K562 (cell line): ENCODE measurements at regions not wholly inside any gene's neighbourhood (a gene's known extent, or its start where the extent isn't known, plus 50 kb on each side); places are given as distances from the start of the nearest gene placed in this dataset.

Source experiments
- ATAC-seq: fragments of 200-7000 bp; cut with Tn5 transposase; 3 replicates; pipeline ENCODE4 v1.9.1; 2020; ENCODE audit warnings: moderate library complexity
- BruUV-seq: library from RNA; stranded (reverse); fragments of 400-500 nt; replicated peaks from 2 replicates; lab custom pipeline; 2021; lab: Mats Ljungman, UMichigan
- CTCF ChIA-PET: fragments of 300-600 bp; formaldehyde crosslinking; extraction: SDS; loops from one replicate; lab custom pipeline; 2021; ENCODE audit warnings: low intra/inter-chr PET ratio; lab: Yijun Ruan, JAX
- POLR2A ChIA-PET: fragments of 300-600, 350-650 bp; sonication (Branson Sonifier 250); formaldehyde crosslinking; extraction: SDS; loops from one replicate; lab custom pipeline; 2021; ENCODE audit warnings: antibody characterized with exemption, inconsistent platforms; lab: Yijun Ruan, JAX
- DNase-seq, 4 experiments: peaks; one replicate each; pipeline versions ENCODE4 v3.0.0 to v3.0.0-alpha.2; 2011 to 2018; ENCODE audit warnings: low spot score in 3 of 4, mixed read lengths in 3 of 4; ENCODE audit errors: extremely low read depth in 1 of 4
- FAIRE-seq: peaks from 2 replicates; lab custom pipeline; 2011; peaks lifted over from hg19 to GRCh38; lab: Jason Lieb, UNC
- H2AFZ ChIP-seq: 2 replicates; pipeline ENCODE4 v1.6.0; 2011; ENCODE audit warnings: low read depth, low read length, control low read depth, inconsistent platforms
- H3K27ac ChIP-seq: fragments of 200-600 bp; 3 replicates; pipeline ENCODE4 v1.8.0; 2011; ENCODE audit warnings: low read depth, mild to moderate bottlenecking, control low read depth, inconsistent platforms, low read length, moderate library complexity, mixed read lengths; ENCODE audit errors: extremely low read depth
- H3K27me3 ChIP-seq, 2 experiments: fragments of 300-600 bp in 1 of 2; 2 replicates in 1 of 2; 3 replicates in 1 of 2; pipeline versions ENCODE4 v1.6.0 to v1.8.0; 2011; ENCODE audit warnings: inconsistent platforms in 2 of 2, low read length in 2 of 2, mild to moderate bottlenecking in 1 of 2, mixed read lengths in 1 of 2, moderate library complexity in 1 of 2; ENCODE audit not compliant: control insufficient read depth in 2 of 2, insufficient read depth in 2 of 2
- H3K36me3 ChIP-seq: fragments of 300-600 bp; 3 replicates; pipeline ENCODE4 v1.8.0; 2011; ENCODE audit warnings: mild to moderate bottlenecking, low read length, inconsistent platforms; ENCODE audit not compliant: control insufficient read depth, insufficient read depth
- H3K4me1 ChIP-seq, 2 experiments: fragments of 200-600 bp in 1 of 2; replicated peaks in 1 of 2; 2 replicates in 1 of 2; 3 replicates in 1 of 2; pipeline versions ENCODE4 v1.5.1 to v1.8.0; 2011; ENCODE audit warnings: inconsistent platforms in 2 of 2, low read length in 2 of 2, mild to moderate bottlenecking in 1 of 2, mixed read lengths in 1 of 2, moderate library complexity in 1 of 2; ENCODE audit not compliant: control insufficient read depth in 2 of 2, insufficient read depth in 2 of 2
- H3K4me2 ChIP-seq: 2 replicates; pipeline ENCODE4 v1.6.1; 2011; ENCODE audit warnings: low read length, control low read depth, inconsistent platforms, mixed read lengths; ENCODE audit not compliant: insufficient read depth
- H3K4me3 ChIP-seq: fragments of 200-600 bp; sonication (generic), shearing (Covaris generic); 2 replicates; pipeline ENCODE4 v1.5.1; 2016; ENCODE audit warnings: control low read depth, inconsistent platforms
- H3K79me2 ChIP-seq: fragments of 200-600 bp; 3 replicates; pipeline ENCODE4 v1.8.0; 2011; ENCODE audit warnings: low read length, inconsistent platforms; ENCODE audit not compliant: control insufficient read depth, insufficient read depth
- H3K9ac ChIP-seq, 2 experiments: 2 replicates each; pipeline versions ENCODE4 v1.6.0 to v1.6.1; 2011; ENCODE audit warnings: low read depth in 2 of 2, low read length in 2 of 2, control low read depth in 1 of 2, inconsistent platforms in 1 of 2, mild to moderate bottlenecking in 1 of 2, mixed read lengths in 1 of 2; ENCODE audit not compliant: insufficient read depth in 1 of 2
- H3K9me1 ChIP-seq: one replicate; pipeline ENCODE4 v1.6.0; 2011; ENCODE audit warnings: inconsistent platforms, mild to moderate bottlenecking, low read length, moderate library complexity; ENCODE audit not compliant: control insufficient read depth, insufficient read depth
- H3K9me3 ChIP-seq: replicated peaks from 2 replicates; pipeline ENCODE4 v1.5.1; 2011; ENCODE audit warnings: low read depth, low read length, inconsistent platforms; ENCODE audit not compliant: control insufficient read depth, insufficient read depth
- H4K20me1 ChIP-seq: replicated peaks from 2 replicates; pipeline ENCODE4 v1.6.1; 2011; ENCODE audit warnings: low read length, inconsistent platforms, mixed read lengths; ENCODE audit not compliant: control insufficient read depth, insufficient read depth
- HOXB6 ChIP-seq: fragments of 250-450 bp; sonication (Bioruptor Pico); IDR thresholded peaks from 2 replicates; pipeline ENCODE4 v1.5.1; 2022; ENCODE audit warnings: mild to moderate bottlenecking, borderline replicate concordance
- JUN ChIP-seq, 2 experiments: sonication (generic) in 1 of 2; formaldehyde crosslinking in 1 of 2; IDR thresholded peaks; 2 replicates each; pipeline versions ENCODE4 v1.6.1 to v1.8.0; 2012 to 2022; ENCODE audit warnings: borderline replicate concordance in 2 of 2, mild to moderate bottlenecking in 2 of 2, improper control_type of control experiment in 1 of 2, low read depth in 1 of 2, low read length in 1 of 2, missing genetic modification reagents in 1 of 2
- MYC ChIP-seq, 2 experiments: fragments of 250-450 bp in 1 of 2; sonication (Bioruptor Pico) in 1 of 2; IDR thresholded peaks; 2 replicates each; pipeline versions ENCODE4 v1.5.1 to v1.6.1; 2012 to 2021; ENCODE audit warnings: low read depth in 2 of 2, borderline replicate concordance in 1 of 2, improper control_type of control experiment in 1 of 2, low read length in 1 of 2, mild to moderate bottlenecking in 1 of 2, moderate library complexity in 1 of 2
- PML ChIP-seq: IDR thresholded peaks from 2 replicates; pipeline ENCODE4 v1.6.1; 2012; ENCODE audit warnings: low read length, inconsistent platforms
- ZBTB7A ChIP-seq: IDR thresholded peaks from 2 replicates; pipeline ENCODE4 v1.6.1; 2011; ENCODE audit warnings: low read depth, mild to moderate bottlenecking, low read length, moderate library complexity, borderline replicate concordance; ENCODE audit not compliant: control insufficient read depth
- WGBS: fragments of 100-300 bp; shearing (Covaris generic); methylation state at CpG from one replicate; pipeline ENCODE4 v1.1.6; 2016; ENCODE audit warnings: low coverage, mixed read lengths; ENCODE audit not compliant: insufficient coverage; ENCODE audit errors: missing lambda C conversion rate; 5-methylcytosine and 5-hydroxymethylcytosine counted together
- in situ Hi-C: fragments of 300-500 bp; cut with MboI; formaldehyde crosslinking; loops from 4 replicates; pipeline ENCODE4 v1.15.0; 2018; ENCODE audit warnings: inconsistent platforms, mixed read lengths
- intact Hi-C: fragments of 100-400 bp; cut with micrococcal nuclease; formaldehyde crosslinking; loops from 2 replicates; pipeline ENCODE4 v1.14.2; 2022
- TF ChIP-seq, protein P1 (sequence below), 2 experiments: fragments of 200-800 bp in 1 of 2; sonication (Bioruptor generic) in 1 of 2; sonication (generic) in 1 of 2; formaldehyde crosslinking in 1 of 2; IDR thresholded peaks in 1 of 2; conservative IDR thresholded peaks in 1 of 2; 2 replicates each; pipeline versions ENCODE4 v1.5.0 to v1.6.1; 2016 to 2020; ENCODE audit warnings: missing compliant biosample characterization in 1 of 2, missing genetic modification characterization in 1 of 2, missing genetic modification reagents in 1 of 2
- TF ChIP-seq, protein P2 (sequence below): fragments of 250-450 bp; sonication (Bioruptor Pico); IDR thresholded peaks from 2 replicates; pipeline ENCODE4 v1.5.0; 2021
- TF ChIP-seq, protein P3 (sequence below): fragments of 200-800 bp; sonication (Bioruptor generic); IDR thresholded peaks from 2 replicates; pipeline ENCODE4 v1.6.1; 2016; ENCODE audit warnings: missing genetic modification characterization, missing compliant biosample characterization

DNA sequence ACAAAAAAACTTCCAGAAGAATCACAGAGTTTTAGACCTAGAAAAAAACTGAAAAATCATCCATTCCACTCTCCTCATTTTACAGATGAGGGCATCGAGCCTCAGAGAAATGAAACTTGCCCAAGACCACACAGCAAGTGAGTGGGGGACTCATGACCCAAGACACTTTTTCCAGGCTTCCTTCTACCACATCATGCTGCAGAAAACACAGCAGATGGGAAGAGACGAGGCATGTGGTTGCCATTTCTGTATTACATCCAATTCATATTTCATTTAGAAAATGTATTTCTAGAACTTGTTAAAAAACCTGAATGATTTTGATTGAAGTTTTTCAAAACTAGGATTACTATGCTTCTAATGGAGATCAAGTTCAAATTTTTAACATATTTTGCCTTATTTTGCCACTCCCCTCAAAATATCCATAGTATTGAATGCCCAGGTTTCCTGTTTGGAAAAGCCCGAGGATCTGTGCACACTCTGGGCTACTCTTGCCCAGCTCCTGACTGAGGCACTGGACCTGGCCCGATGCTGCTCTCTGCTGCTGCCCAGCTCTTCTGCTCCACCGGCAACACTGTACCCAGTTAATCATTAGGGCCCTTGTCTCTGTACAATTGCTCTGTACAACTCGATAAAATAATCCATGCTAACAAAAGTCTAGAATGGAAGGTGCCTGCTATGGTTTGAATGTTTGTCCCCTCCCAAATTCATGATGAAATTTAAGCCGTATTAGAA, 157.4 kb downstream of the EFNB2 start:
- no peak for ATAC-seq
- CTCF ChIA-PET: no interaction called here

More for the DNA sequence above, 157.4 kb downstream of the EFNB2 start:
- no peaks in the 10 kb centered on the region for H4K20me1 ChIP-seq
- WGBS: 0% methylated on average over 7 of the region's 7 CpGs
- in situ Hi-C loops (no loop called here), intact Hi-C loops (no loop called here)
- TF ChIP-seq HOXB6 (CRISPR knock-in tag) (no peak), ZBTB7A (no peak), JUN (IDR thresholded peaks at IDR 0.05; ENCODE audit: borderline replicate concordance, low read depth, low read length) (no peak), JUN (CRISPR knock-in tag; IDR thresholded peaks at IDR 0.05; ENCODE audit: borderline replicate concordance) (no peak), MYC (IDR thresholded peaks at IDR 0.05; ENCODE audit: low read depth, low read length) (no peak), MYC (CRISPR knock-in tag; IDR thresholded peaks at IDR 0.05; ENCODE audit: borderline replicate concordance, low read depth) (no peak), PML (no peak)
- TF ChIP-seq, protein P1, sequence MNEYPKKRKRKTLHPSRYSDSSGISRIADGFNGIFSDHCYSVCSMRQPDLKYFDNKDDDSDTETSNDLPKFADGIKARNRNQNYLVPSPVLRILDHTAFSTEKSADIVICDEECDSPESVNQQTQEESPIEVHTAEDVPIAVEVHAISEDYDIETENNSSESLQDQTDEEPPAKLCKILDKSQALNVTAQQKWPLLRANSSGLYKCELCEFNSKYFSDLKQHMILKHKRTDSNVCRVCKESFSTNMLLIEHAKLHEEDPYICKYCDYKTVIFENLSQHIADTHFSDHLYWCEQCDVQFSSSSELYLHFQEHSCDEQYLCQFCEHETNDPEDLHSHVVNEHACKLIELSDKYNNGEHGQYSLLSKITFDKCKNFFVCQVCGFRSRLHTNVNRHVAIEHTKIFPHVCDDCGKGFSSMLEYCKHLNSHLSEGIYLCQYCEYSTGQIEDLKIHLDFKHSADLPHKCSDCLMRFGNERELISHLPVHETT (CRISPR knock-in tag; conservative IDR thresholded peaks at IDR 0.05 in 1 of 2, IDR thresholded peaks at IDR 0.05 in 1 of 2): no peak
- TF ChIP-seq, protein P2, sequence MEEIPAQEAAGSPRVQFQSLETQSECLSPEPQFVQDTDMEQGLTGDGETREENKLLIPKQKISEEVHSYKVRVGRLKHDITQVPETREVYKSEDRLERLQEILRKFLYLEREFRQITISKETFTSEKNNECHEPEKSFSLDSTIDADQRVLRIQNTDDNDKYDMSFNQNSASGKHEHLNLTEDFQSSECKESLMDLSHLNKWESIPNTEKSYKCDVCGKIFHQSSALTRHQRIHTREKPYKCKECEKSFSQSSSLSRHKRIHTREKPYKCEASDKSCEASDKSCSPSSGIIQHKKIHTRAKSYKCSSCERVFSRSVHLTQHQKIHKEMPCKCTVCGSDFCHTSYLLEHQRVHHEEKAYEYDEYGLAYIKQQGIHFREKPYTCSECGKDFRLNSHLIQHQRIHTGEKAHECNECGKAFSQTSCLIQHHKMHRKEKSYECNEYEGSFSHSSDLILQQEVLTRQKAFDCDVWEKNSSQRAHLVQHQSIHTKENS (CRISPR knock-in tag): no peak
- TF ChIP-seq, protein P3, sequence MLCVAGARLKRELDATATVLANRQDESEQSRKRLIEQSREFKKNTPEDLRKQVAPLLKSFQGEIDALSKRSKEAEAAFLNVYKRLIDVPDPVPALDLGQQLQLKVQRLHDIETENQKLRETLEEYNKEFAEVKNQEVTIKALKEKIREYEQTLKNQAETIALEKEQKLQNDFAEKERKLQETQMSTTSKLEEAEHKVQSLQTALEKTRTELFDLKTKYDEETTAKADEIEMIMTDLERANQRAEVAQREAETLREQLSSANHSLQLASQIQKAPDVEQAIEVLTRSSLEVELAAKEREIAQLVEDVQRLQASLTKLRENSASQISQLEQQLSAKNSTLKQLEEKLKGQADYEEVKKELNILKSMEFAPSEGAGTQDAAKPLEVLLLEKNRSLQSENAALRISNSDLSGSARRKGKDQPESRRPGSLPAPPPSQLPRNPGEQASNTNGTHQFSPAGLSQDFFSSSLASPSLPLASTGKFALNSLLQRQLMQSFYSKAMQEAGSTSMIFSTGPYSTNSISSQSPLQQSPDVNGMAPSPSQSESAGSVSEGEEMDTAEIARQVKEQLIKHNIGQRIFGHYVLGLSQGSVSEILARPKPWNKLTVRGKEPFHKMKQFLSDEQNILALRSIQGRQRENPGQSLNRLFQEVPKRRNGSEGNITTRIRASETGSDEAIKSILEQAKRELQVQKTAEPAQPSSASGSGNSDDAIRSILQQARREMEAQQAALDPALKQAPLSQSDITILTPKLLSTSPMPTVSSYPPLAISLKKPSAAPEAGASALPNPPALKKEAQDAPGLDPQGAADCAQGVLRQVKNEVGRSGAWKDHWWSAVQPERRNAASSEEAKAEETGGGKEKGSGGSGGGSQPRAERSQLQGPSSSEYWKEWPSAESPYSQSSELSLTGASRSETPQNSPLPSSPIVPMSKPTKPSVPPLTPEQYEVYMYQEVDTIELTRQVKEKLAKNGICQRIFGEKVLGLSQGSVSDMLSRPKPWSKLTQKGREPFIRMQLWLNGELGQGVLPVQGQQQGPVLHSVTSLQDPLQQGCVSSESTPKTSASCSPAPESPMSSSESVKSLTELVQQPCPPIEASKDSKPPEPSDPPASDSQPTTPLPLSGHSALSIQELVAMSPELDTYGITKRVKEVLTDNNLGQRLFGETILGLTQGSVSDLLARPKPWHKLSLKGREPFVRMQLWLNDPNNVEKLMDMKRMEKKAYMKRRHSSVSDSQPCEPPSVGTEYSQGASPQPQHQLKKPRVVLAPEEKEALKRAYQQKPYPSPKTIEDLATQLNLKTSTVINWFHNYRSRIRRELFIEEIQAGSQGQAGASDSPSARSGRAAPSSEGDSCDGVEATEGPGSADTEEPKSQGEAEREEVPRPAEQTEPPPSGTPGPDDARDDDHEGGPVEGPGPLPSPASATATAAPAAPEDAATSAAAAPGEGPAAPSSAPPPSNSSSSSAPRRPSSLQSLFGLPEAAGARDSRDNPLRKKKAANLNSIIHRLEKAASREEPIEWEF (CRISPR knock-in tag): no peak
- FAIRE-seq (no peak), DNase-seq (no peak)
- POLR2A ChIA-PET: no interaction called here
- H3K27me3 ChIP-seq: no peaks in the 10 kb centered on the region
- no peaks in the 10 kb centered on the region for H3K36me3 ChIP-seq
- H2AFZ ChIP-seq: no peak overlapping the region
- no peak overlapping the region for H3K4me2 ChIP-seq
- H3K9me3 ChIP-seq: no peaks in the 10 kb centered on the region
- H3K9ac ChIP-seq: no peak overlapping the region
- H3K79me2 ChIP-seq: no peaks in the 10 kb centered on the region
- no TSS peak for BruUV-seq
- H3K9me1 ChIP-seq: no peaks in the 10 kb centered on the region
- no peak overlapping the region for H3K4me3 ChIP-seq
- H3K27ac ChIP-seq: no peak overlapping the region
- no peaks in the 10 kb centered on the region; a peak in 1 of 5 replicates for H3K4me1 ChIP-seq
